WERI-Rb-1 (cell line): ENCODE measurements at regions not wholly inside any gene's neighbourhood (a gene's known extent, or its start where the extent isn't known, plus 50 kb on each side); places are given as distances from the start of the nearest gene placed in this dataset.

ENCODE experiments used
- DNase-seq: peaks from one replicate; pipeline ENCODE4 v3.0.0-alpha.2; 2020
- H3K27ac ChIP-seq: fragments of 250-450 bp; sonication (Bioruptor Pico); 2 replicates; pipeline ENCODE4 v1.5.1; 2020; ENCODE audit warnings: mild to moderate bottlenecking, moderate library complexity
- H3K27me3 ChIP-seq: fragments of 250-450 bp; sonication (Bioruptor Pico); 2 replicates; pipeline ENCODE4 v1.5.1; 2021; ENCODE audit warnings: mild to moderate bottlenecking, low read depth, moderate library complexity; ENCODE audit not compliant: insufficient read depth, severe bottlenecking
- H3K36me3 ChIP-seq: fragments of 250-450 bp; sonication (Bioruptor Pico); 2 replicates; pipeline ENCODE4 v1.5.1; 2020; ENCODE audit warnings: mild to moderate bottlenecking, moderate library complexity
- H3K4me3 ChIP-seq: 2 replicates; pipeline ENCODE4 v1.5.1; 2011; ENCODE audit warnings: low read depth, mild to moderate bottlenecking, control low read depth, low read length
- H3K9me3 ChIP-seq: fragments of 250-450 bp; sonication (Bioruptor Pico); 2 replicates; pipeline ENCODE4 v1.5.1; 2021; ENCODE audit warnings: mild to moderate bottlenecking, moderate library complexity; ENCODE audit not compliant: severe bottlenecking
- TF ChIP-seq, protein P1 (sequence below): IDR thresholded peaks from 2 replicates; pipeline ENCODE4 v1.5.1; 2011; ENCODE audit warnings: low read depth, mild to moderate bottlenecking, control low read depth, inconsistent platforms, low read length

GRCh38 chr4:163871078-163871477, 376.6 kb downstream of the TMA16 start:
- no peak overlapping the region for H3K4me3 ChIP-seq
- DNase-seq: no peak
- H3K36me3 ChIP-seq: no peaks in the 10 kb centered on the region
- no peaks in the 10 kb centered on the region for H3K9me3 ChIP-seq
- TF ChIP-seq, protein P1, sequence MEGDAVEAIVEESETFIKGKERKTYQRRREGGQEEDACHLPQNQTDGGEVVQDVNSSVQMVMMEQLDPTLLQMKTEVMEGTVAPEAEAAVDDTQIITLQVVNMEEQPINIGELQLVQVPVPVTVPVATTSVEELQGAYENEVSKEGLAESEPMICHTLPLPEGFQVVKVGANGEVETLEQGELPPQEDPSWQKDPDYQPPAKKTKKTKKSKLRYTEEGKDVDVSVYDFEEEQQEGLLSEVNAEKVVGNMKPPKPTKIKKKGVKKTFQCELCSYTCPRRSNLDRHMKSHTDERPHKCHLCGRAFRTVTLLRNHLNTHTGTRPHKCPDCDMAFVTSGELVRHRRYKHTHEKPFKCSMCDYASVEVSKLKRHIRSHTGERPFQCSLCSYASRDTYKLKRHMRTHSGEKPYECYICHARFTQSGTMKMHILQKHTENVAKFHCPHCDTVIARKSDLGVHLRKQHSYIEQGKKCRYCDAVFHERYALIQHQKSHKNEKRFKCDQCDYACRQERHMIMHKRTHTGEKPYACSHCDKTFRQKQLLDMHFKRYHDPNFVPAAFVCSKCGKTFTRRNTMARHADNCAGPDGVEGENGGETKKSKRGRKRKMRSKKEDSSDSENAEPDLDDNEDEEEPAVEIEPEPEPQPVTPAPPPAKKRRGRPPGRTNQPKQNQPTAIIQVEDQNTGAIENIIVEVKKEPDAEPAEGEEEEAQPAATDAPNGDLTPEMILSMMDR: no peak
- no peaks in the 10 kb centered on the region for H3K27me3 ChIP-seq
- H3K27ac ChIP-seq: no peak overlapping the region

DNA sequence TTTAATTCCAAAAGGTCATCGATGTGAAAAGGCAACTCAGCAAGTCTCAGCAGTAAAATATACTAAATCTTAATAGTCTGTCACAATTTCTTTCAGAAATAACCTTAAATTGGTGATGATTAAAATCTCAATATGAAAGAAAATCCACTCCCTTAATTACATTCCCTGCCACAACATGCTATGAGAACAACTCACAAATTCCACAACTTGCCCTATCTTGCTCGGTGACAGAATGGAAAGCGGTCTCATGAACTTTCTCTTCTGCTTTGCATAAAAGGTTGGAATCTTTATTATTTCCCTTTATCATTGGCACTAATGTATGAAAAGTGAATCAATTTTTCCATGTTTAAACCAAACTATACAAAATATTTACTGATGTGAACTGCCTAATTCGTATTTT, 380.8 kb downstream of the TMA16 start:
- H3K36me3 ChIP-seq: no peaks in the 10 kb centered on the region
- no peaks in the 10 kb centered on the region for H3K9me3 ChIP-seq
- no peaks in the 10 kb centered on the region for H3K27me3 ChIP-seq
- H3K27ac ChIP-seq: no peak overlapping the region
- DNase-seq: no peak
- TF ChIP-seq, protein P1: no peak
- H3K4me3 ChIP-seq: no peak overlapping the region

DNA sequence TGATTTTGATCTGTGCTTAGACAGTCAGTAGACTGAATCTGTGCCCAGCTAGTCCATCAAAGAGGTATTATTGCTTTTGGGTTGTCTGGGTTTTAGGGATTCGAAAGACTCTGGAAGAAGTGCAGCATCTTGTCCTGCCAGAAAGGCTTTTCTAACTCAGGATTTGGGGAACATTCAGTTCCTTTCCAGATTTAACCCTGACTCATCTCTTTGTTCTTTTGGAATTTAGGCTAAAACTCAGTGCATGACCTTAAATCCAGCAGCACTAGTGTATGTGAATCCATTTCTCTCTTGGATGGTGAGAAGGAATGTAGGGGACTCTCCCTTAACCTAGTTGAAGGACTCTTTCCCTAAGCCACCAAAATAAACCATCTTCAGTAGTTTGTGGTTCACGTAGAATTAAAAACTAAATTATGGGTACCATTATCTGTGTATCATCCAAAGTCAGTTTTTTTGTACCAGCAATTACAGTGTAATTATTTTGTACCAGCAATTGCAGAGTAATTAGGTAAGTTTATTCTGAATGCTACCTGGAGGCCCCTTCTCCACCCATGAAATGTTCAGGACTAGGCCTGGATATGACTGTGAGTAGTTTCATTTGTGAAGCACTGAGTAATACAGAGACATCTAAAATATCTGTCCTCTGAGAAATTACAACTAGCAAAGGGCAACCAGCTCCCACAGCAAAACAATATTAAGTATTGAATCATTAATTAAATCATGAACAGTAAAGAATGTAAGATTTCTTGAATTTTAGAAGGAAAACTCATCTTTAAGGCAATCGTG, 384.0 kb downstream of the TMA16 start:
- H3K9me3 ChIP-seq: no peaks in the 10 kb centered on the region
- TF ChIP-seq, protein P1: no peak
- no peaks in the 10 kb centered on the region for H3K36me3 ChIP-seq
- H3K4me3 ChIP-seq: no peak overlapping the region
- DNase-seq: no peak
- no peak overlapping the region for H3K27ac ChIP-seq
- no peaks in the 10 kb centered on the region for H3K27me3 ChIP-seq

- TF ChIP-seq, protein P1: no peak
- DNase-seq: no peak
- Histone ChIP-seq H3K4me3 (no peak overlapping the region), H3K27ac (no peak overlapping the region), H3K9me3 (peaks cover 4% of the 10 kb centered on the region), H3K27me3 (no peaks in the 10 kb centered on the region), H3K36me3 (no peaks in the 10 kb centered on the region)
Measured at GRCh38 chr4:163892417-163892816, 397.9 kb downstream of the TMA16 start.

DNA sequence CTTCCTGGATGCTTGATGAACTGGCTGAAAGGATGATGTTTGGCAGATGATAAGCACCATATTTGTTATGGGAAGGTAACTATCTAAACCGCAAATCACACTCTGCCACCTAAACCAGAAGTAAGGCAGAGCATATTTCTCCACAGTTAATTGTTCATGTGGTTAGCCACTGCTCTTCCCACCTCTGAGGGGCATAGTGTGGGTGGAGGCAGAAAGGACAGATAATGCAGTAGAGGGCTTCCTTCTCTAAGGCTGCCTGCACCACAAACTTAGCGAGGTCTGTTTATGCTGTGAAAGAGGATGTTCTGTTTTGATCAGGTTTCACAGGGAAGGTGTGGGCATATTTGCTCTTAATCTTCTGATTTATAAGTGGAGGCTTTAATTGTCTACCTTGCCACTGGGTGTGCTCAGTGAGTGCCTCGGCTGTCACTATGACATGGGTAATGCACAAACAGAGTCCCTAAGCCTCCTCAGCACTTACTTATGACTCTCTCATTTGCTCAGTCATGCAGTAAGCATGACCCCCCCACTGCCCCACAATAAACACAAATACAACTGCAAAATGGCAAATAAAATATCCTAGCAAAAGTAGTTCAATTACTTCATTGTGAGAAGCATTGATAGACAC, 401.0 kb downstream of the TMA16 start:
- H3K27me3 ChIP-seq: no peaks in the 10 kb centered on the region
- no peaks in the 10 kb centered on the region for H3K36me3 ChIP-seq
- DNase-seq: peak; percentile 49
- H3K9me3 ChIP-seq: peaks cover 5% of the 10 kb centered on the region
- no peak overlapping the region for H3K4me3 ChIP-seq
- TF ChIP-seq, protein P1: no peak
- peak overlapping the region; percentile 11; the same call in 1 of the 2 replicates for H3K27ac ChIP-seq
